ENCODE measurements at regions not wholly inside any gene's neighbourhood (a gene's known extent, or its start where the extent isn't known, plus 50 kb on each side); places are given as distances from the start of the nearest gene placed in this dataset.

DNA sequence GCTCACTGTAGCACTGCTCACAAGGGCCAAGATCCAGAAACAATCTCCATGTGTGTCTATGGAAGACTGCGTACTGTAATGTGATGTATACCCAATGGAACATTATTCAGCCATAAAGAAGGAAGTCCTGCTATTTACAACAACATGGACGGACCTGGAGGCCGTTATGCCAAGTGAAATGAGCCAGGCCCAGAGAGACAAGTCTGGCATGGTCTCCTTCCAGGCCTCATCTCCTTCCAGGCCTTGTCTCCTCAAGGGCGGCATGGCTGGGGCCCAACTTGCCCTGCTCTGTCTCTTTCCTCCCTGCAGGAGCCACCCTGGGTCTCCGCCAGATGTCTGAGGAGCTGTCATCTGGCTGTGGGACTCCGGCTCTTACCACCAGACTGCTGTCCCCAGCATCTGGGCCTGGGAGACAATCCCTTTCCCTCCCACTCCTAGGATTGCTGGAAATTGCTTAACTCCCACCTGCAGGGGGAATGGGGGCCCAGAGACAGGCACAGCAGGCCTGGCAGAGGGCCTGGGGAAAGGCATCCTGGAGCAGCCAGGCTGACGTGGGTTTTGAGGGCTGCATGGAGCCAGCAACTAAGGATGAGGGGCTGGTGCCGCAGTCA, 1326.6 kb downstream of the TBC1D22A start:
- TF ChIP-seq, protein P1, sequence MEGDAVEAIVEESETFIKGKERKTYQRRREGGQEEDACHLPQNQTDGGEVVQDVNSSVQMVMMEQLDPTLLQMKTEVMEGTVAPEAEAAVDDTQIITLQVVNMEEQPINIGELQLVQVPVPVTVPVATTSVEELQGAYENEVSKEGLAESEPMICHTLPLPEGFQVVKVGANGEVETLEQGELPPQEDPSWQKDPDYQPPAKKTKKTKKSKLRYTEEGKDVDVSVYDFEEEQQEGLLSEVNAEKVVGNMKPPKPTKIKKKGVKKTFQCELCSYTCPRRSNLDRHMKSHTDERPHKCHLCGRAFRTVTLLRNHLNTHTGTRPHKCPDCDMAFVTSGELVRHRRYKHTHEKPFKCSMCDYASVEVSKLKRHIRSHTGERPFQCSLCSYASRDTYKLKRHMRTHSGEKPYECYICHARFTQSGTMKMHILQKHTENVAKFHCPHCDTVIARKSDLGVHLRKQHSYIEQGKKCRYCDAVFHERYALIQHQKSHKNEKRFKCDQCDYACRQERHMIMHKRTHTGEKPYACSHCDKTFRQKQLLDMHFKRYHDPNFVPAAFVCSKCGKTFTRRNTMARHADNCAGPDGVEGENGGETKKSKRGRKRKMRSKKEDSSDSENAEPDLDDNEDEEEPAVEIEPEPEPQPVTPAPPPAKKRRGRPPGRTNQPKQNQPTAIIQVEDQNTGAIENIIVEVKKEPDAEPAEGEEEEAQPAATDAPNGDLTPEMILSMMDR (IDR thresholded peaks at IDR 0.05) = no peak
- no peak for TF ChIP-seq POLR2A (IDR thresholded peaks at IDR 0.05)

Measured in heart left ventricle (tissue), 13 donors.